ENCODE measurements at regions not wholly inside any gene's neighbourhood (a gene's known extent, or its start where the extent isn't known, plus 50 kb on each side); places are given as distances from the start of the nearest gene placed in this dataset.

- DNase-seq = no peak
Measured at GRCh38 chr13:73960474-73960873, 173.7 kb downstream of the KLF12 start.

- no peak for DNase-seq
Measured at GRCh38 chr13:73958657-73959397, 175.4 kb downstream of the KLF12 start.

GRCh38 chr13:73957889-73958288, 176.3 kb downstream of the KLF12 start:
- DNase-seq = no peak

GRCh38 chr13:73956795-73957408, 177.3 kb downstream of the KLF12 start:
- no peak for DNase-seq

GRCh38 chr13:73955977-73956500, 178.2 kb downstream of the KLF12 start:
- DNase-seq = no peak

- DNase-seq = no peak
Measured at GRCh38 chr13:73954808-73955207, 179.4 kb downstream of the KLF12 start.

GRCh38 chr13:73952648-73953047, 181.6 kb downstream of the KLF12 start:
- DNase-seq = no peak

- no peak for DNase-seq
Measured at GRCh38 chr13:73948848-73949529, 185.2 kb downstream of the KLF12 start.

- no peak for DNase-seq
Measured at GRCh38 chr13:73945871-73946270, 188.3 kb downstream of the KLF12 start.

- DNase-seq = no peak
Measured at GRCh38 chr13:73945382-73945781, 188.8 kb downstream of the KLF12 start.

GRCh38 chr13:73943965-73944233, 190.3 kb downstream of the KLF12 start:
- DNase-seq = no peak

GRCh38 chr13:73943137-73943964, 190.9 kb downstream of the KLF12 start:
- DNase-seq = no peak

- no peak for DNase-seq
Measured at GRCh38 chr13:73941752-73942151, 192.5 kb downstream of the KLF12 start.

- DNase-seq = peak; percentile 16
Measured at GRCh38 chr13:73940098-73940497, 194.1 kb downstream of the KLF12 start.

- no peak for DNase-seq
Measured at GRCh38 chr13:73939603-73940002, 194.6 kb downstream of the KLF12 start.

GRCh38 chr13:73939071-73939380, 195.2 kb downstream of the KLF12 start:
- no peak for DNase-seq

- no peak for DNase-seq
Measured at GRCh38 chr13:73938372-73939070, 195.7 kb downstream of the KLF12 start.

GRCh38 chr13:73937441-73937840, 196.8 kb downstream of the KLF12 start:
- no peak for DNase-seq

- DNase-seq = no peak
Measured at GRCh38 chr13:73935991-73936390, 198.2 kb downstream of the KLF12 start.

- DNase-seq = no peak
Measured at GRCh38 chr13:73934771-73935170, 199.4 kb downstream of the KLF12 start.

- no peak for DNase-seq
Measured at GRCh38 chr13:73934215-73934641, 200.0 kb downstream of the KLF12 start.

- DNase-seq = peak; percentile 68
Measured at GRCh38 chr13:73933795-73934194, 200.4 kb downstream of the KLF12 start.

GRCh38 chr13:73932091-73932490, 202.1 kb downstream of the KLF12 start:
- no peak for DNase-seq
